IMR-90 (cell line): ENCODE measurements at regions not wholly inside any gene's neighbourhood (a gene's known extent, or its start where the extent isn't known, plus 50 kb on each side); places are given as distances from the start of the nearest gene placed in this dataset.

Experiments used
- FOS ChIP-seq: fragments of 150-350 bp; IDR thresholded peaks from 2 replicates; pipeline ENCODE4 v1.6.1; 2016; ENCODE audit warnings: low read depth, low read length
- SMC3 ChIP-seq: fragments of 150-350 bp; IDR thresholded peaks from 2 replicates; pipeline ENCODE4 v1.6.1; 2016; ENCODE audit warnings: low read depth, mild to moderate bottlenecking, antibody characterized with exemption, low read length, moderate library complexity
- TF ChIP-seq, protein P1 (sequence below): fragments of 150-350 bp; IDR thresholded peaks from 2 replicates; pipeline ENCODE4 v1.6.1; 2017; ENCODE audit warnings: mild to moderate bottlenecking, antibody characterized with exemption, low read length, low read depth

DNA sequence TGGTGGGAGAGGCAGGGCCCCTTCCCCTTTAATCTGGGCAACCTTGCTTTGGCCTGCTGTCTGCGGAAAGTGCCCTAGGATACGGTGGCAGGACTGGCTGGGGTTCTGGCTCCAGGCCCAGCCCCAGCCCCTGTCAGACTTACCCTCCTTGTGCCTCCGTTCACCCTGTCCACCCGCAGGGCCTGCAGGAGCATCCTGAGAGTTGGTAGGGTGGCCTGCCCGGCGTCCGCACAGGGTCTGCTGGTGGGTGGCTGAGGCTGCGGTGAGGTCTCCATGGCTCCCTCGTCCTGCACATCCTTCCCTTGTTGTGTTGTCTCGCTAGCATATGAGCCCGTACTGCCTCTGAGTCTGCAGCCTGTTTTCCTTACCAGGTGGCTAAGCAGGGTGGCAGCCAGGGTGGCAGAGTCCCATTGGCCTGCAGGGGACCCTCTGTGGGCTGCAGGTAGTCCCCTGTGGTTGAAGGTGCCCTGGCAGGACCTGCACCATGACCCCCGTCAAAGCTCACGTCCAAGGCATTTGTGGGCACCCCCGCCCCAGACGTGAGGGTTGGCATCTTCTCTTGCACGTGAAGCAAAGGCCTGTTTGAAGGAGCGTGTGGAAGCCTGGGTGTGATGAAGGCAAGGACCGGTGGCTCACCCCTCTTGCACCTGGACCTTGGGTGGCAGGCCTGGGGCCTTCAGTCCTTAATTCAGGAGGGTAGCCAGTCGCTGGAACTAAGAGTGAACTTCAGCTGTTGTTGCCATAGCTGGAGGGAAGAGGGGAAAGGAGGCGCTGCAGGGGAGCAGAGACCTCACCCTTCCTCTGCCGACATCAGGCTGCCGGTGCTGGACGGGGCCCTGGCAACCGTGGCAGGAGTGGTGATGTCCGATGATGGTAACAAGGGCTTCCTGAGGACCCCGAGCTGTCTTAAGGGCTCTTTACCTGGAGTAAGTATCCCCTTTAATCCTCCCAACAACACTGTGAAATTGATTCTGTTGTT is 293.7 kb downstream of the SEC14L1 start (continued):
- TF ChIP-seq, protein P1, sequence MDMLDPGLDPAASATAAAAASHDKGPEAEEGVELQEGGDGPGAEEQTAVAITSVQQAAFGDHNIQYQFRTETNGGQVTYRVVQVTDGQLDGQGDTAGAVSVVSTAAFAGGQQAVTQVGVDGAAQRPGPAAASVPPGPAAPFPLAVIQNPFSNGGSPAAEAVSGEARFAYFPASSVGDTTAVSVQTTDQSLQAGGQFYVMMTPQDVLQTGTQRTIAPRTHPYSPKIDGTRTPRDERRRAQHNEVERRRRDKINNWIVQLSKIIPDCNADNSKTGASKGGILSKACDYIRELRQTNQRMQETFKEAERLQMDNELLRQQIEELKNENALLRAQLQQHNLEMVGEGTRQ = no peak
- TF ChIP-seq FOS (no peak), SMC3 (no peak)
